Bronchial epithelial cell (primary cell): ENCODE measurements at regions not wholly inside any gene's neighbourhood (a gene's known extent, or its start where the extent isn't known, plus 50 kb on each side); places are given as distances from the start of the nearest gene placed in this dataset.

ENCODE experiments used
- DNase-seq: peaks from one replicate; pipeline ENCODE4 v3.0.0-alpha.2; 2010; ENCODE audit warnings: low read depth
- FAIRE-seq: peaks from 2 replicates; lab custom pipeline; 2011; peaks lifted over from hg19 to GRCh38; lab: Jason Lieb, UNC
- H3K27me3 ChIP-seq: 2 replicates; pipeline ENCODE4 v1.5.1; 2011; ENCODE audit warnings: low read length; ENCODE audit not compliant: control insufficient read depth, insufficient read depth
- H3K36me3 ChIP-seq: 2 replicates; pipeline ENCODE4 v1.5.1; 2011; ENCODE audit warnings: low read length; ENCODE audit not compliant: control insufficient read depth, insufficient read depth
- H3K4me3 ChIP-seq: 2 replicates; pipeline ENCODE4 v1.5.1; 2011; ENCODE audit warnings: mild to moderate bottlenecking, low read depth, low read length, control low read depth
- CTCF ChIP-seq: IDR thresholded peaks from 2 replicates; pipeline ENCODE4 v1.5.1; 2011; ENCODE audit warnings: mild to moderate bottlenecking, moderate library complexity, low read length, control low read depth, inconsistent platforms; ENCODE audit not compliant: insufficient read depth, severe bottlenecking

GRCh38 chr7:15915686-15916293 lies 229.3 kb upstream of the MEOX2 start:
- no peak overlapping the region for H3K4me3 ChIP-seq
- no peak for DNase-seq
- H3K27me3 ChIP-seq = no peaks in the 10 kb centered on the region
- no peak for TF ChIP-seq CTCF
- H3K36me3 ChIP-seq = no peaks in the 10 kb centered on the region
- FAIRE-seq = no peak

- no peak for DNase-seq
- Histone ChIP-seq H3K4me3 (no peak overlapping the region), H3K36me3 (no peaks in the 10 kb centered on the region), H3K27me3 (no peaks in the 10 kb centered on the region)
- TF ChIP-seq CTCF = no peak
- FAIRE-seq = no peak
These were observed 228.1 kb upstream of the MEOX2 start for GRCh38 chr7:15914611-15915010.

GRCh38 chr7:15906436-15906835 lies 220.0 kb upstream of the MEOX2 start:
- FAIRE-seq = no peak
- TF ChIP-seq CTCF = no peak
- Histone ChIP-seq H3K36me3 (no peaks in the 10 kb centered on the region), H3K4me3 (no peak overlapping the region), H3K27me3 (no peaks in the 10 kb centered on the region)
- DNase-seq = no peak

GRCh38 chr7:15905251-15906040 lies 219.0 kb upstream of the MEOX2 start:
- no peaks in the 10 kb centered on the region for H3K27me3 ChIP-seq
- no peak for FAIRE-seq
- no peaks in the 10 kb centered on the region for H3K36me3 ChIP-seq
- no peak for TF ChIP-seq CTCF
- no peak overlapping the region for H3K4me3 ChIP-seq
- no peak for DNase-seq

- DNase-seq (peak; percentile 55), FAIRE-seq (no peak)
- no peak for TF ChIP-seq CTCF
These were observed 204.8 kb upstream of the MEOX2 start for GRCh38 chr7:15891151-15891881.

More at GRCh38 chr7:15891151-15891881, 204.8 kb upstream of the MEOX2 start:
- Histone ChIP-seq H3K4me3 (no peak overlapping the region), H3K27me3 (no peaks in the 10 kb centered on the region), H3K36me3 (no peaks in the 10 kb centered on the region)
